SK-N-SH (cell line): ENCODE measurements at regions not wholly inside any gene's neighbourhood (a gene's known extent, or its start where the extent isn't known, plus 50 kb on each side); places are given as distances from the start of the nearest gene placed in this dataset.
A peak's percentile ranks its signal among the peaks of the same experiment; 100 is the strongest.

Experiments used
- CTCF ChIA-PET: fragments of 300-600, 350-600 bp; formaldehyde crosslinking; extraction: SDS; loops from one replicate; lab custom pipeline; 2021; lab: Yijun Ruan, JAX
- POLR2A ChIA-PET: fragments of 350-600 bp; sonication (Branson Sonifier 250); formaldehyde crosslinking; extraction: SDS; loops from one replicate; lab custom pipeline; 2020; ENCODE audit warnings: antibody characterized with exemption, inconsistent platforms; lab: Yijun Ruan, JAX
- DNase-seq: peaks from one replicate; pipeline ENCODE4 v3.0.0; 2012
- H2AFZ ChIP-seq: fragments of 200-600 bp; sonication (generic); 2 replicates; pipeline ENCODE4 v1.8.1; 2016; ENCODE audit warnings: antibody characterized with exemption, mild to moderate bottlenecking, low read depth
- H3F3A ChIP-seq: fragments of 200-600 bp; sonication (generic); replicated peaks from 2 replicates; pipeline ENCODE3; 2016; ENCODE audit warnings: antibody characterized with exemption, mild to moderate bottlenecking; ENCODE audit not compliant: insufficient read depth
- H3K27ac ChIP-seq, 2 experiments: fragments of 200-500 bp in 1 of 2; fragments of 200-600 bp in 1 of 2; sonication (Bioruptor generic) in 1 of 2; sonication (generic), shearing (Covaris generic) in 1 of 2; 2 replicates each; pipeline versions ENCODE4 v1.5.1 to v1.6.1; 2014 to 2016; ENCODE audit warnings: low read depth in 2 of 2, inconsistent platforms in 1 of 2, low read length in 1 of 2, mild to moderate bottlenecking in 1 of 2, mixed read lengths in 1 of 2
- H3K27me3 ChIP-seq: fragments of 200-600 bp; sonication (generic), shearing (Covaris generic); 2 replicates; pipeline ENCODE4 v1.6.1; 2016; ENCODE audit warnings: mixed run types; ENCODE audit not compliant: insufficient read depth
- H3K36me3 ChIP-seq, 2 experiments: fragments of 200-500 bp in 1 of 2; fragments of 200-600 bp in 1 of 2; sonication (Bioruptor generic) in 1 of 2; sonication (generic) in 1 of 2; replicated peaks in 1 of 2; 2 replicates each; pipeline versions ENCODE3 to v1.5.1; 2014 to 2016; ENCODE audit warnings: low read length in 1 of 2, mild to moderate bottlenecking in 1 of 2; ENCODE audit not compliant: insufficient read depth in 2 of 2, control insufficient read depth in 1 of 2
- H3K4me1 ChIP-seq, 2 experiments: fragments of 200-500 bp in 1 of 2; fragments of 200-600 bp in 1 of 2; sonication (Bioruptor generic) in 1 of 2; sonication (generic), shearing (Covaris generic) in 1 of 2; 2 replicates each; pipeline versions ENCODE4 v1.5.1 to v1.6.1; 2014 to 2016; ENCODE audit warnings: low read depth in 1 of 2, low read length in 1 of 2, mixed run types in 1 of 2; ENCODE audit not compliant: insufficient read depth in 2 of 2, control insufficient read depth in 1 of 2
- H3K4me2 ChIP-seq: fragments of 200-600 bp; sonication (generic), shearing (Covaris generic); 2 replicates; pipeline ENCODE4 v1.6.1; 2017; ENCODE audit warnings: mixed run types
- H3K4me3 ChIP-seq, 2 experiments: fragments of 200-500 bp in 1 of 2; fragments of 200-600 bp in 1 of 2; sonication (Bioruptor generic) in 1 of 2; sonication (generic), shearing (Covaris generic) in 1 of 2; 2 replicates each; pipeline versions ENCODE4 v1.5.1 to v1.8.1; 2014 to 2016; ENCODE audit warnings: low read depth in 2 of 2, inconsistent platforms in 1 of 2, low read length in 1 of 2, mild to moderate bottlenecking in 1 of 2, mixed read lengths in 1 of 2, moderate library complexity in 1 of 2
- H3K79me2 ChIP-seq: fragments of 200-600 bp; sonication (generic); 2 replicates; pipeline ENCODE4 v1.8.1; 2017; ENCODE audit warnings: mild to moderate bottlenecking; ENCODE audit not compliant: insufficient read depth
- H3K9ac ChIP-seq: fragments of 200-600 bp; sonication (generic); 2 replicates; pipeline ENCODE4 v1.6.1; 2017; ENCODE audit warnings: mixed run types
- H3K9me2 ChIP-seq: fragments of 200-600 bp; sonication (generic); 2 replicates; pipeline ENCODE4 v1.6.1; 2017; ENCODE audit warnings: mixed run types
- H3K9me3 ChIP-seq: fragments of 200-600 bp; sonication (generic); 2 replicates; pipeline ENCODE4 v1.6.1; 2017; ENCODE audit warnings: mixed run types, mild to moderate bottlenecking, moderate library complexity
- H4K20me1 ChIP-seq: fragments of 200-600 bp; sonication (generic); 2 replicates; pipeline ENCODE4 v1.6.1; 2017; ENCODE audit warnings: mild to moderate bottlenecking, mixed run types; ENCODE audit not compliant: insufficient read depth
- CHD2 ChIP-seq: fragments of 150-350 bp; IDR thresholded peaks from 2 replicates; pipeline ENCODE4 v1.6.1; 2018; ENCODE audit warnings: low read length; ENCODE audit not compliant: partially characterized antibody
- CTCF ChIP-seq: fragments of 200-600 bp; sonication (generic); IDR thresholded peaks from 2 replicates; pipeline ENCODE4 v1.6.1; 2017; ENCODE audit warnings: antibody characterized with exemption, mild to moderate bottlenecking, moderate library complexity
- ELF1 ChIP-seq: IDR thresholded peaks from 2 replicates; pipeline ENCODE4 v1.4.0; 2012
- EZH2phosphoT487 ChIP-seq: fragments of 200-600 bp; sonication (generic); IDR thresholded peaks from 2 replicates; pipeline ENCODE4 v1.6.1; 2017; ENCODE audit warnings: low read depth, mixed run types, mild to moderate bottlenecking, antibody characterized with exemption, moderate library complexity, borderline replicate concordance
- IRF3 ChIP-seq: fragments of 150-350 bp; IDR thresholded peaks from 2 replicates; pipeline ENCODE4 v1.6.1; 2016; ENCODE audit warnings: mild to moderate bottlenecking, low read depth, low read length
- JUND ChIP-seq: IDR thresholded peaks from 2 replicates; pipeline ENCODE4 v1.4.0; 2012
- RXRA ChIP-seq: IDR thresholded peaks from 2 replicates; pipeline ENCODE4 v1.4.0; 2012; ENCODE audit warnings: low read depth, mild to moderate bottlenecking, borderline replicate concordance
- TEAD4 ChIP-seq: IDR thresholded peaks from 2 replicates; pipeline ENCODE4 v1.4.0; 2012; ENCODE audit warnings: mild to moderate bottlenecking, borderline replicate concordance; ENCODE audit not compliant: insufficient read depth
- YY1 ChIP-seq: IDR thresholded peaks from 2 replicates; pipeline ENCODE4 v1.4.0; 2012; ENCODE audit warnings: low read depth, mild to moderate bottlenecking
- WGBS: methylation state at CpG from one replicate; pipeline ENCODE4 v1.1.6; 2017; ENCODE audit warnings: low lambda C conversion rate; 5-methylcytosine and 5-hydroxymethylcytosine counted together
- TF ChIP-seq, protein P1 (sequence below): IDR thresholded peaks from 2 replicates; pipeline ENCODE4 v1.6.1; 2012; ENCODE audit warnings: mild to moderate bottlenecking, low read depth, low read length, moderate library complexity
- TF ChIP-seq, protein P2 (sequence below): IDR thresholded peaks from 2 replicates; pipeline ENCODE4 v1.4.0; 2012; ENCODE audit warnings: low read depth, borderline replicate concordance

- TF ChIP-seq, protein P1, sequence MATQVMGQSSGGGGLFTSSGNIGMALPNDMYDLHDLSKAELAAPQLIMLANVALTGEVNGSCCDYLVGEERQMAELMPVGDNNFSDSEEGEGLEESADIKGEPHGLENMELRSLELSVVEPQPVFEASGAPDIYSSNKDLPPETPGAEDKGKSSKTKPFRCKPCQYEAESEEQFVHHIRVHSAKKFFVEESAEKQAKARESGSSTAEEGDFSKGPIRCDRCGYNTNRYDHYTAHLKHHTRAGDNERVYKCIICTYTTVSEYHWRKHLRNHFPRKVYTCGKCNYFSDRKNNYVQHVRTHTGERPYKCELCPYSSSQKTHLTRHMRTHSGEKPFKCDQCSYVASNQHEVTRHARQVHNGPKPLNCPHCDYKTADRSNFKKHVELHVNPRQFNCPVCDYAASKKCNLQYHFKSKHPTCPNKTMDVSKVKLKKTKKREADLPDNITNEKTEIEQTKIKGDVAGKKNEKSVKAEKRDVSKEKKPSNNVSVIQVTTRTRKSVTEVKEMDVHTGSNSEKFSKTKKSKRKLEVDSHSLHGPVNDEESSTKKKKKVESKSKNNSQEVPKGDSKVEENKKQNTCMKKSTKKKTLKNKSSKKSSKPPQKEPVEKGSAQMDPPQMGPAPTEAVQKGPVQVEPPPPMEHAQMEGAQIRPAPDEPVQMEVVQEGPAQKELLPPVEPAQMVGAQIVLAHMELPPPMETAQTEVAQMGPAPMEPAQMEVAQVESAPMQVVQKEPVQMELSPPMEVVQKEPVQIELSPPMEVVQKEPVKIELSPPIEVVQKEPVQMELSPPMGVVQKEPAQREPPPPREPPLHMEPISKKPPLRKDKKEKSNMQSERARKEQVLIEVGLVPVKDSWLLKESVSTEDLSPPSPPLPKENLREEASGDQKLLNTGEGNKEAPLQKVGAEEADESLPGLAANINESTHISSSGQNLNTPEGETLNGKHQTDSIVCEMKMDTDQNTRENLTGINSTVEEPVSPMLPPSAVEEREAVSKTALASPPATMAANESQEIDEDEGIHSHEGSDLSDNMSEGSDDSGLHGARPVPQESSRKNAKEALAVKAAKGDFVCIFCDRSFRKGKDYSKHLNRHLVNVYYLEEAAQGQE = no peak
- no peak for TF ChIP-seq JUND
- TF ChIP-seq TEAD4 = no peak
- TF ChIP-seq IRF3 = no peak
- no peak for TF ChIP-seq EZH2phosphoT487
- TF ChIP-seq ELF1 = no peak
- TF ChIP-seq CHD2 = peak; percentile 40
- TF ChIP-seq, all 33 proteins: peak for 5
Measured at GRCh38 chr12:116370886-116371580, 93.5 kb upstream of the MED13L start (continued).

DNA sequence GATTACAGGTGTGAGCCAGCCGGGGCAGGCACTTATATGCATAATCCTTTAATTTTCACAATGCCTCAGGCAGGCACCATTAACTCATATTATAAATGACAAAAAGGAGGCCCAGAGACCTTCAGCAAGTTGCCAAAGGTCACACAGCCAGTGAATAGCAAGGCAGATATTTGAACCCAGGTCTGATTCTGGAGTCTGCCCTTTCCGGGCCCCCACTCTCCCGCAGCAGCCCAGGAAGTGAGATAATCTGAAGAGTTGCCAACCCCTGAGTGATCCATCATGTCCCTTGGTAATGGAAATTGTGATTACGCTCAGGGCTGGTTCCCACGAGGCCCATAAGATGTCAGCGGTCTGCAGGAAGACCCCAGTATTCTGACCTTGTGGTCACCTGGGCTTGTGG, 95.3 kb upstream of the MED13L start:
- Histone ChIP-seq H3K9me3 (no peaks in the 10 kb centered on the region), H3K4me2 (no peak overlapping the region), H3K36me3 (no peaks in the 10 kb centered on the region), H3K79me2 (no peaks in the 10 kb centered on the region), H3F3A (peaks cover 34% of the 10 kb centered on the region), H2AFZ (no peak overlapping the region), H3K27me3 (no peaks in the 10 kb centered on the region), H3K4me1 (peaks cover 12 to 38% of the 10 kb centered on the region in 2 experiments; a peak in 3 of 4 replicates), H3K27ac (peak overlapping the region in 1 of 2 experiments; percentile 31; a peak in 1 of 4 replicates), H4K20me1 (no peaks in the 10 kb centered on the region), H3K9ac (no peak overlapping the region), H3K4me3 (no peak overlapping the region), H3K9me2 (no peaks in the 10 kb centered on the region)
- CTCF ChIA-PET = no interaction called here
- DNase-seq = no peak
- POLR2A ChIA-PET = no interaction called here
- 78% methylated on average over 6 of the region's 6 CpGs for WGBS
- TF ChIP-seq, protein P2, sequence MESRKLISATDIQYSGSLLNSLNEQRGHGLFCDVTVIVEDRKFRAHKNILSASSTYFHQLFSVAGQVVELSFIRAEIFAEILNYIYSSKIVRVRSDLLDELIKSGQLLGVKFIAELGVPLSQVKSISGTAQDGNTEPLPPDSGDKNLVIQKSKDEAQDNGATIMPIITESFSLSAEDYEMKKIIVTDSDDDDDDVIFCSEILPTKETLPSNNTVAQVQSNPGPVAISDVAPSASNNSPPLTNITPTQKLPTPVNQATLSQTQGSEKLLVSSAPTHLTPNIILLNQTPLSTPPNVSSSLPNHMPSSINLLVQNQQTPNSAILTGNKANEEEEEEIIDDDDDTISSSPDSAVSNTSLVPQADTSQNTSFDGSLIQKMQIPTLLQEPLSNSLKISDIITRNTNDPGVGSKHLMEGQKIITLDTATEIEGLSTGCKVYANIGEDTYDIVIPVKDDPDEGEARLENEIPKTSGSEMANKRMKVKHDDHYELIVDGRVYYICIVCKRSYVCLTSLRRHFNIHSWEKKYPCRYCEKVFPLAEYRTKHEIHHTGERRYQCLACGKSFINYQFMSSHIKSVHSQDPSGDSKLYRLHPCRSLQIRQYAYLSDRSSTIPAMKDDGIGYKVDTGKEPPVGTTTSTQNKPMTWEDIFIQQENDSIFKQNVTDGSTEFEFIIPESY = no peak
- TF ChIP-seq RXRA (no peak), YY1 (no peak), CTCF (no peak)
- TF ChIP-seq, protein P1 = no peak
